ENCODE measurements at regions not wholly inside any gene's neighbourhood (a gene's known extent, or its start where the extent isn't known, plus 50 kb on each side); places are given as distances from the start of the nearest gene placed in this dataset.

GRCh38 chr4:149296503-149296902, 519.1 kb downstream of the IQCM start:
- intact Hi-C loops (cut with DNase I; ENCODE audit: low total_unique reads), result no loop called here
- Histone ChIP-seq H3K36me3 (no peaks in the 10 kb centered on the region), H3K27ac (no peak overlapping the region), H3K4me1 (no peaks in the 10 kb centered on the region), H3K27me3 (no peaks in the 10 kb centered on the region), H3K9me3 (no peaks in the 10 kb centered on the region), H3K4me3 (no peak overlapping the region)
- TF ChIP-seq CTCF (IDR thresholded peaks at IDR 0.05), result no peak
- no peak for DNase-seq

- no peak for DNase-seq
- Histone ChIP-seq H3K4me1 (no peaks in the 10 kb centered on the region), H3K27me3 (no peaks in the 10 kb centered on the region), H3K36me3 (no peaks in the 10 kb centered on the region), H3K4me3 (no peak overlapping the region), H3K9me3 (no peaks in the 10 kb centered on the region), H3K27ac (no peak overlapping the region)
- intact Hi-C loops (cut with DNase I; ENCODE audit: low total_unique reads), result no loop called here
- no peak for TF ChIP-seq CTCF (IDR thresholded peaks at IDR 0.05)
Measured at GRCh38 chr4:149296084-149296483, 519.6 kb downstream of the IQCM start.

GRCh38 chr4:149294601-149295000, 521.0 kb downstream of the IQCM start:
- intact Hi-C loops (cut with DNase I; ENCODE audit: low total_unique reads), result no loop called here
- no peak for TF ChIP-seq CTCF (IDR thresholded peaks at IDR 0.05)
- no peak overlapping the region for H3K27ac ChIP-seq
- no peaks in the 10 kb centered on the region for H3K36me3 ChIP-seq
- H3K4me1 ChIP-seq, result no peaks in the 10 kb centered on the region
- H3K27me3 ChIP-seq, result no peaks in the 10 kb centered on the region
- H3K9me3 ChIP-seq, result peaks cover 0 to 2% (median 0%) of the 10 kb centered on the region in 3 donors
- no peak overlapping the region for H3K4me3 ChIP-seq
- DNase-seq, result no peak

- no peaks in the 10 kb centered on the region for H3K36me3 ChIP-seq
- no peak overlapping the region for H3K27ac ChIP-seq
- no peaks in the 10 kb centered on the region for H3K4me1 ChIP-seq
- TF ChIP-seq CTCF (IDR thresholded peaks at IDR 0.05), result no peak
- intact Hi-C loops (cut with DNase I; ENCODE audit: low total_unique reads), result no loop called here
- H3K9me3 ChIP-seq, result peaks cover 0 to 5% (median 0%) of the 10 kb centered on the region in 3 donors
- no peak for DNase-seq
- H3K4me3 ChIP-seq, result no peak overlapping the region
- H3K27me3 ChIP-seq, result no peaks in the 10 kb centered on the region
Measured at GRCh38 chr4:149293046-149293649, 522.5 kb downstream of the IQCM start.

- H3K27ac ChIP-seq, result no peak overlapping the region
- no peaks in the 10 kb centered on the region for H3K27me3 ChIP-seq
- TF ChIP-seq CTCF (IDR thresholded peaks at IDR 0.05), result no peak
- H3K4me1 ChIP-seq, result no peaks in the 10 kb centered on the region
- intact Hi-C loops (cut with DNase I; ENCODE audit: low total_unique reads), result no loop called here
- H3K4me3 ChIP-seq, result no peak overlapping the region
- H3K36me3 ChIP-seq, result no peaks in the 10 kb centered on the region
- H3K9me3 ChIP-seq, result peaks cover 0 to 5% (median 0%) of the 10 kb centered on the region in 3 donors
- no peak for DNase-seq
Measured at GRCh38 chr4:149292425-149293007, 523.1 kb downstream of the IQCM start.

All from tibial artery (tissue), 4 donors.